Small intestine (tissue), 7 donors: ENCODE measurements at regions not wholly inside any gene's neighbourhood (a gene's known extent, or its start where the extent isn't known, plus 50 kb on each side); places are given as distances from the start of the nearest gene placed in this dataset.

Source experiments
- DNase-seq, 2 donors: peaks; one replicate each; pipeline versions ENCODE4 v3.0.0 to v3.0.0-alpha.2; 2013
- FAIRE-seq: peaks from 2 replicates; lab custom pipeline; 2012; peaks lifted over from hg19 to GRCh38; lab: Jason Lieb, UNC
- H3K27ac ChIP-seq, 3 donors: one replicate each; pipeline ENCODE4 v1.5.1; 2013; ENCODE audit warnings: low read length in 2 of 3, mild to moderate bottlenecking in 2 of 3, control low read depth in 1 of 3, inconsistent platforms in 1 of 3, low read depth in 1 of 3, moderate library complexity in 1 of 3
- H3K27me3 ChIP-seq, 3 donors: one replicate each; pipeline ENCODE4 v1.6.1; 2013; ENCODE audit warnings: low read length in 3 of 3, inconsistent platforms in 1 of 3; ENCODE audit not compliant: control insufficient read depth in 3 of 3, insufficient read depth in 3 of 3
- H3K36me3 ChIP-seq, 3 donors: one replicate each; pipeline ENCODE4 v1.6.1; 2013; ENCODE audit warnings: low read length in 3 of 3, inconsistent platforms in 1 of 3, low read depth in 1 of 3, mild to moderate bottlenecking in 1 of 3, moderate library complexity in 1 of 3; ENCODE audit not compliant: control insufficient read depth in 3 of 3, insufficient read depth in 2 of 3
- H3K4me1 ChIP-seq, 3 donors: one replicate each; pipeline ENCODE4 v1.6.1; 2013; ENCODE audit warnings: low read length in 2 of 3, inconsistent platforms in 1 of 3, low read depth in 1 of 3, mild to moderate bottlenecking in 1 of 3, moderate library complexity in 1 of 3; ENCODE audit not compliant: control insufficient read depth in 3 of 3, insufficient read depth in 2 of 3
- H3K4me3 ChIP-seq, 3 donors: one replicate each; pipeline ENCODE4 v1.5.1; 2013; ENCODE audit warnings: low read length in 3 of 3, control low read depth in 1 of 3, inconsistent platforms in 1 of 3, low read depth in 1 of 3, mild to moderate bottlenecking in 1 of 3, moderate library complexity in 1 of 3
- H3K9me3 ChIP-seq, 2 donors: one replicate each; pipeline ENCODE4 v1.6.1; 2013; ENCODE audit warnings: low read depth in 1 of 2, low read length in 1 of 2; ENCODE audit not compliant: control insufficient read depth in 2 of 2, insufficient read depth in 1 of 2
- WGBS, 3 donors: extraction: QIAGEN DNeasy Blood & Tissue Kit; methylation state at CpG; one replicate each; pipeline ENCODE4 v1.1.7; 2013; 5-methylcytosine and 5-hydroxymethylcytosine counted together
- donor health status: healthy with polysubstance abuse.
- donor health status: control.
- donor health status: control.
- donor health status: Bipolar disorder and iron deficiency.
- donor health status: healthy.

- DNase-seq = no peak
- H3K4me1 ChIP-seq = no peaks in the 10 kb centered on the region
- H3K9me3 ChIP-seq = no peaks in the 10 kb centered on the region
- 89 to 94% (median 92%) methylated on average over 8 of the region's 8 CpGs for WGBS, 3 donors
- H3K4me3 ChIP-seq = no peak overlapping the region
- H3K36me3 ChIP-seq = no peaks in the 10 kb centered on the region
- no peak for FAIRE-seq
- no peak overlapping the region for H3K27ac ChIP-seq
- H3K27me3 ChIP-seq = no peaks in the 10 kb centered on the region
Observed at GRCh38 chr1:164912290-164912689, 353.3 kb downstream of the PBX1 start.

DNA sequence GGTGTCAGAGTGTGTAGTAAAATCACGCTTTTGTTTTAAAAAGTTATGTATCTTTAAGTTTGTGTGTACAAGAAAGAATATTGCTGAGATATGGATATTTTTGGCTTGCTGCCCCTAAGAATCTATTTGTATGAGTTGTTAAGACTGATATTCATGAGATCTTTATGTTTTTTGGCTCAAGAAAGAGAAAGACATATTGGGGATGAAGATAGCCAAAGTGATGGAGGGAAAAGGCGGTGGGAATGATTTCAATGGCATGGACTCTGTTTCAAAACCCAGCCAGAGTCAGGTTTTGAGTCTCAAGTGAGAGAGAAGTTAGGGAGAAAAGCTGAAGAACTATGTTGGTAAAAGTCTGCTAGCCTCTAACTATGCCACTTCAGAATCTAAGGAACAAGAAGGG is 351.7 kb downstream of the PBX1 start:
- 78 to 91% (median 84%) methylated on average over 2 of the region's 2 CpGs for whole genome bisulfite sequencing, 3 donors

GRCh38 chr1:164907666-164908065 is 348.7 kb downstream of the PBX1 start:
- FAIRE-seq (no peak), DNase-seq (no peak)
- Histone ChIP-seq H3K9me3 (no peaks in the 10 kb centered on the region), H3K4me1 (no peaks in the 10 kb centered on the region), H3K27ac (no peak overlapping the region), H3K36me3 (no peaks in the 10 kb centered on the region), H3K27me3 (no peaks in the 10 kb centered on the region), H3K4me3 (no peak overlapping the region)
- 42 to 59% (median 44%) methylated on average over 2 of the region's 2 CpGs for WGBS, 3 donors

More for the DNA sequence above, 351.7 kb downstream of the PBX1 start:
- no peak for FAIRE-seq
- no peak overlapping the region for H3K27ac ChIP-seq
- no peaks in the 10 kb centered on the region for H3K4me1 ChIP-seq
- no peaks in the 10 kb centered on the region for H3K27me3 ChIP-seq
- no peaks in the 10 kb centered on the region for H3K36me3 ChIP-seq
- no peaks in the 10 kb centered on the region for H3K9me3 ChIP-seq
- DNase-seq = no peak
- no peak overlapping the region for H3K4me3 ChIP-seq

DNA sequence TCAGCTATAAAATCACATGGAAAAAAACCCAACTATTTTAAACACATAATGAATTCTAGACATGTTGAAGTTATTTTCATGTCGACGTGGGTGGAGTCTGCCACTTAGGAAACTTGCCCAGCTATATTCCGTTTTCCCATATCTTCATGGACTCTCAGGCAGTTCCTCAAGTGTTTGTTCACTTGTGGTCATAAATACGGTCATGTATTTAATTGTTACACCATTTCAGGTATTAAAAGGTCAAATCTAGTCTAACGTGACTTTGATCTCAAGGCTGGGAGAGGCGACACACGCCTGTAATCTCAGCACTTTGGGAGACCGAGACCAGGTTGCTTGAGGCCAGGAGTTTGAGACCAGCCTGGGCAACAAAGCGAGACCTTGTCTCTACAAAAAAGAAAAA is 346.9 kb downstream of the PBX1 start:
- WGBS, 3 donors = 44 to 76% (median 60%) methylated on average over 9 of the region's 9 CpGs
- FAIRE-seq (no peak), DNase-seq (no peak)
- Histone ChIP-seq H3K27me3 (no peaks in the 10 kb centered on the region), H3K36me3 (no peaks in the 10 kb centered on the region), H3K9me3 (no peaks in the 10 kb centered on the region), H3K27ac (no peak overlapping the region), H3K4me3 (no peak overlapping the region), H3K4me1 (no peaks in the 10 kb centered on the region)

DNA sequence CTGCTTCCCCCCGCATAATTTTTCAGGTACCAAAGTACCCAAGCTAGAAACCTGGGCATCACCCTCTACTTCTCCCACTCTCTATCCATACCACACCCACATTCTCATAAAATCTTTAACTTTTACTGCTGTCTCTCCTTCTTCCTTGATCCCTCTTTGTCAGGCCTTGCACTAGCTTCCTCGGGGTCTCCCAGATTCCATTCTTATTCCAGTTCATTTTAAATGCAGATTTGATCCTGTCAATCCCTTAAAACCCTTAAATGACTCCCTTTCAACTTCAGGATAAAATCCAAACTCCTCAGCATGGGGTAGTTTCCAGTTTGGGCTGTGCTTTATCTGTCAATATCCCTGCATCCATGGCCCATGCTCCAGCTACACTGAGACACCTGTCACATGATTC is 343.5 kb downstream of the PBX1 start:
- WGBS, 3 donors = 64 to 70% (median 69%) methylated on average over 2 of the region's 2 CpGs
- Histone ChIP-seq H3K27me3 (no peaks in the 10 kb centered on the region), H3K4me1 (no peaks in the 10 kb centered on the region), H3K4me3 (no peak overlapping the region), H3K27ac (no peak overlapping the region), H3K9me3 (no peaks in the 10 kb centered on the region), H3K36me3 (no peaks in the 10 kb centered on the region)
- DNase-seq = no peak
- no peak for FAIRE-seq
